Gastroesophageal sphincter (tissue), 4 donors: ENCODE measurements at regions not wholly inside any gene's neighbourhood (a gene's known extent, or its start where the extent isn't known, plus 50 kb on each side); places are given as distances from the start of the nearest gene placed in this dataset.

Source experiments
- ATAC-seq: fragments of 150-250 bp; one replicate; pipeline ENCODE4 v1.9.1; 2016; ENCODE audit warnings: mild to moderate bottlenecking, moderate library complexity
- H3K27ac ChIP-seq, 4 donors: fragments of 200-600 bp; sonication (generic) in 3 of 4; 1 replicate in 3 of 4; 2 replicates in 1 of 4; pipeline ENCODE4 v1.5.1; 2016 to 2019
- H3K27me3 ChIP-seq: fragments of 200-600 bp; sonication (generic); one replicate; pipeline ENCODE4 v1.5.1; 2019
- H3K36me3 ChIP-seq, 2 donors: fragments of 200-600 bp; sonication (generic); one replicate each; pipeline ENCODE4 v1.5.1; 2019; ENCODE audit warnings: control low read depth in 1 of 2
- H3K4me1 ChIP-seq, 3 donors: fragments of 200-600 bp; sonication (generic); 1 replicate in 2 of 3; 2 replicates in 1 of 3; pipeline ENCODE4 v1.5.1; 2016 to 2019; ENCODE audit warnings: control low read depth in 2 of 3
- H3K4me3 ChIP-seq, 2 donors: fragments of 200-600 bp; sonication (generic); one replicate each; pipeline ENCODE4 v1.5.1; 2019; ENCODE audit warnings: mild to moderate bottlenecking in 1 of 2, moderate library complexity in 1 of 2
- H3K9me3 ChIP-seq, 3 donors: fragments of 200-600 bp; sonication (generic); one replicate each; pipeline ENCODE4 v1.5.1; 2017 to 2019; ENCODE audit warnings: control low read depth in 2 of 3
- CTCF ChIP-seq, 4 experiments: fragments of 200-600 bp in 2 of 4; fragments of 450-650 bp in 2 of 4; sonication (generic) in 1 of 4; IDR thresholded peaks; one replicate each; pipeline ENCODE4 v1.5.1; 2017 to 2019; ENCODE audit warnings: antibody characterized with exemption in 4 of 4, mild to moderate bottlenecking in 2 of 4, moderate library complexity in 2 of 4
- EP300 ChIP-seq: sonication (generic); formaldehyde crosslinking; IDR thresholded peaks from one replicate; pipeline ENCODE4 v1.6.1; 2017; ENCODE audit warnings: antibody characterized with exemption, mild to moderate bottlenecking
- POLR2A ChIP-seq, 2 donors: fragments of 450-650 bp; IDR thresholded peaks; one replicate each; pipeline ENCODE4 v1.6.1; 2017; ENCODE audit warnings: antibody characterized with exemption in 2 of 2, mild to moderate bottlenecking in 2 of 2, moderate library complexity in 1 of 2
- POLR2AphosphoS5 ChIP-seq: sonication (generic); formaldehyde crosslinking; IDR thresholded peaks from one replicate; pipeline ENCODE4 v1.6.1; 2017; ENCODE audit warnings: antibody characterized with exemption
- WGBS, 2 donors: methylation state at CpG; one replicate each; pipeline ENCODE4 v1.1.5; 2018; ENCODE audit warnings: low coverage in 1 of 2; 5-methylcytosine and 5-hydroxymethylcytosine counted together

GRCh38 chr6:51430589-51430988 lies 611.9 kb downstream of the TFAP2B start:
- Histone ChIP-seq H3K27me3 (no peaks in the 10 kb centered on the region), H3K4me3 (no peak overlapping the region), H3K27ac (no peak overlapping the region), H3K9me3 (no peaks in the 10 kb centered on the region), H3K36me3 (no peaks in the 10 kb centered on the region), H3K4me1 (no peaks in the 10 kb centered on the region)
- 76 to 80% methylated on average over 2 of the region's 2 CpGs for WGBS, 2 donors
- ATAC-seq = no peak
- TF ChIP-seq CTCF (IDR thresholded peaks at IDR 0.05) = no peak
- TF ChIP-seq EP300 = no peak
- TF ChIP-seq POLR2A (IDR thresholded peaks at IDR 0.05) = no peak
- TF ChIP-seq POLR2AphosphoS5 = no peak

GRCh38 chr6:51432481-51432880 lies 613.8 kb downstream of the TFAP2B start:
- WGBS, 2 donors = 68 to 76% methylated on average over 3 of the region's 3 CpGs

GRCh38 chr6:51450248-51450957 lies 631.7 kb downstream of the TFAP2B start:
- Histone ChIP-seq H3K36me3 (no peaks in the 10 kb centered on the region), H3K4me1 (no peaks in the 10 kb centered on the region), H3K27me3 (no peaks in the 10 kb centered on the region), H3K4me3 (no peak overlapping the region), H3K9me3 (no peaks in the 10 kb centered on the region), H3K27ac (no peak overlapping the region)
- TF ChIP-seq CTCF (IDR thresholded peaks at IDR 0.05) (no peak), POLR2A (IDR thresholded peaks at IDR 0.05) (no peak), EP300 (no peak), POLR2AphosphoS5 (no peak)
- ATAC-seq = no peak
- WGBS, 2 donors = 60 to 76% methylated on average over 3 of the region's 3 CpGs

More at GRCh38 chr6:51432481-51432880, 613.8 kb downstream of the TFAP2B start:
- Histone ChIP-seq H3K4me1 (no peaks in the 10 kb centered on the region), H3K27ac (no peak overlapping the region), H3K4me3 (no peak overlapping the region), H3K27me3 (no peaks in the 10 kb centered on the region), H3K9me3 (no peaks in the 10 kb centered on the region), H3K36me3 (no peaks in the 10 kb centered on the region)
- ATAC-seq = no peak
- no peak for TF ChIP-seq EP300

GRCh38 chr6:51450958-51451357 lies 632.3 kb downstream of the TFAP2B start:
- TF ChIP-seq CTCF (IDR thresholded peaks at IDR 0.05) (no peak), POLR2AphosphoS5 (no peak), POLR2A (IDR thresholded peaks at IDR 0.05) (no peak), EP300 (no peak)
- no peak for ATAC-seq
- WGBS, 2 donors = 86 to 89% methylated on average over 1 of the region's 1 CpG

GRCh38 chr6:51456282-51456681 lies 631.1 kb downstream of the PKHD1 start:
- Histone ChIP-seq H3K27ac (no peak overlapping the region), H3K4me1 (no peaks in the 10 kb centered on the region), H3K27me3 (peaks cover 4% of the 10 kb centered on the region), H3K9me3 (no peaks in the 10 kb centered on the region), H3K36me3 (no peaks in the 10 kb centered on the region), H3K4me3 (no peak overlapping the region)
- no peak for ATAC-seq
- TF ChIP-seq CTCF (IDR thresholded peaks at IDR 0.05) = no peak
- no peak for TF ChIP-seq POLR2AphosphoS5
- TF ChIP-seq POLR2A (IDR thresholded peaks at IDR 0.05) = no peak
- TF ChIP-seq EP300 = no peak

More at GRCh38 chr6:51450958-51451357, 632.3 kb downstream of the TFAP2B start:
- Histone ChIP-seq H3K27me3 (no peaks in the 10 kb centered on the region), H3K9me3 (no peaks in the 10 kb centered on the region), H3K27ac (no peak overlapping the region), H3K4me1 (no peaks in the 10 kb centered on the region), H3K36me3 (no peaks in the 10 kb centered on the region), H3K4me3 (no peak overlapping the region)
